H9 (cell line): ENCODE measurements at regions not wholly inside any gene's neighbourhood (a gene's known extent, or its start where the extent isn't known, plus 50 kb on each side); places are given as distances from the start of the nearest gene placed in this dataset.

ENCODE experiments used
- DNase-seq: peaks from one replicate; pipeline ENCODE4 v3.0.0-alpha.2; 2017
- H2AFZ ChIP-seq: one replicate; pipeline ENCODE4 v1.6.1; 2013; ENCODE audit warnings: mild to moderate bottlenecking, low read length, control low read depth, moderate library complexity
- H2AK5ac ChIP-seq: 2 replicates; pipeline ENCODE4 v1.6.1; 2013; ENCODE audit warnings: low read length, control low read depth, mixed read lengths; ENCODE audit not compliant: insufficient read length
- H2BK120ac ChIP-seq: one replicate; pipeline ENCODE4 v1.6.1; 2013; ENCODE audit warnings: low read depth, mild to moderate bottlenecking, low read length, control low read depth, inconsistent platforms; ENCODE audit not compliant: poor library complexity, severe bottlenecking
- H2BK12ac ChIP-seq: 2 replicates; pipeline ENCODE4 v1.6.1; 2013; ENCODE audit warnings: low read length, control low read depth, mixed read lengths, low read depth; ENCODE audit not compliant: insufficient read length
- H2BK15ac ChIP-seq: 2 replicates; pipeline ENCODE4 v1.6.1; 2013; ENCODE audit warnings: low read depth, low read length, control low read depth
- H2BK20ac ChIP-seq: one replicate; pipeline ENCODE4 v1.6.1; 2013; ENCODE audit warnings: low read depth, mild to moderate bottlenecking, low read length, control low read depth, inconsistent platforms; ENCODE audit not compliant: poor library complexity, severe bottlenecking
- H2BK5ac ChIP-seq: 2 replicates; pipeline ENCODE4 v1.6.1; 2013; ENCODE audit warnings: low read length, control low read depth, mixed read lengths; ENCODE audit not compliant: insufficient read length
- H3K14ac ChIP-seq: 2 replicates; pipeline ENCODE4 v1.6.1; 2013; ENCODE audit warnings: low read length, control low read depth; ENCODE audit not compliant: insufficient read depth
- H3K18ac ChIP-seq: 2 replicates; pipeline ENCODE4 v1.6.1; 2013; ENCODE audit warnings: low read depth, mild to moderate bottlenecking, mixed read lengths, low read length, control low read depth; ENCODE audit not compliant: insufficient read length
- H3K23ac ChIP-seq: 2 replicates; pipeline ENCODE4 v1.6.1; 2013; ENCODE audit warnings: low read length, control low read depth, mixed read lengths, low read depth; ENCODE audit not compliant: insufficient read length
- H3K23me2 ChIP-seq: 2 replicates; pipeline ENCODE4 v1.6.1; 2013; ENCODE audit warnings: low read depth, mild to moderate bottlenecking, mixed read lengths, low read length, control low read depth; ENCODE audit not compliant: insufficient read length, poor library complexity, severe bottlenecking
- H3K27ac ChIP-seq: 2 replicates; pipeline ENCODE4 v1.5.1; 2013; ENCODE audit warnings: low read length, control low read depth, mixed read lengths, low read depth; ENCODE audit not compliant: insufficient read length
- H3K27me3 ChIP-seq: 2 replicates; pipeline ENCODE4 v1.6.1; 2013; ENCODE audit warnings: low read length, control low read depth, inconsistent platforms; ENCODE audit not compliant: insufficient read depth
- H3K4ac ChIP-seq: 2 replicates; pipeline ENCODE4 v1.6.1; 2013; ENCODE audit warnings: low read depth, mild to moderate bottlenecking, control low read depth, inconsistent platforms, low read length, moderate library complexity
- H3K4me1 ChIP-seq: 2 replicates; pipeline ENCODE4 v1.6.1; 2013; ENCODE audit warnings: low read length, control low read depth, inconsistent platforms; ENCODE audit not compliant: insufficient read depth
- H3K4me2 ChIP-seq: 2 replicates; pipeline ENCODE4 v1.6.1; 2013; ENCODE audit warnings: low read length, control low read depth, mixed read lengths; ENCODE audit not compliant: insufficient read length, insufficient read depth
- H3K56ac ChIP-seq: 2 replicates; pipeline ENCODE4 v1.6.1; 2013; ENCODE audit warnings: low read depth, mild to moderate bottlenecking, mixed read lengths, low read length, control low read depth; ENCODE audit not compliant: insufficient read length
- H3K79me1 ChIP-seq: 2 replicates; pipeline ENCODE4 v1.6.1; 2013; ENCODE audit warnings: low read depth, mild to moderate bottlenecking, moderate library complexity, low read length, control low read depth, inconsistent platforms; ENCODE audit not compliant: insufficient read depth, poor library complexity, severe bottlenecking
- H3K79me2 ChIP-seq: 2 replicates; pipeline ENCODE4 v1.6.1; 2013; ENCODE audit warnings: low read length, control low read depth, inconsistent platforms; ENCODE audit not compliant: insufficient read depth
- H3K9ac ChIP-seq: 2 replicates; pipeline ENCODE4 v1.6.1; 2013; ENCODE audit warnings: low read length, control low read depth, mixed read lengths; ENCODE audit not compliant: insufficient read length; ENCODE audit errors: extremely low read depth
- H3K9me3 ChIP-seq: one replicate; pipeline ENCODE4 v1.6.1; 2013; ENCODE audit warnings: low read depth, low read length, inconsistent platforms; ENCODE audit not compliant: control insufficient read depth
- H3T11ph ChIP-seq: one replicate; pipeline ENCODE4 v1.6.1; 2013; ENCODE audit warnings: mild to moderate bottlenecking, low read length, control low read depth, inconsistent platforms
- H4K20me1 ChIP-seq: one replicate; pipeline ENCODE4 v1.6.1; 2013; ENCODE audit not compliant: control insufficient read depth, insufficient read length, insufficient read depth
- H4K5ac ChIP-seq: 2 replicates; pipeline ENCODE4 v1.6.1; 2013; ENCODE audit warnings: low read depth, mild to moderate bottlenecking, mixed read lengths, low read length, control low read depth; ENCODE audit not compliant: insufficient read length
- H4K8ac ChIP-seq: replicated peaks from 2 replicates; pipeline ENCODE4 v1.6.1; 2013; ENCODE audit warnings: low read length, control low read depth, mixed read lengths, low read depth; ENCODE audit not compliant: insufficient read length
- H4K91ac ChIP-seq: 2 replicates; pipeline ENCODE4 v1.6.1; 2013; ENCODE audit warnings: low read depth, mild to moderate bottlenecking, moderate library complexity, mixed read lengths, low read length, control low read depth; ENCODE audit not compliant: insufficient read length
- H3K27ac Mint-ChIP-seq, 3 experiments: 2 replicates in 2 of 3; 3 replicates in 1 of 3; pipeline ENCODE4 v1.8.0; 2020 to 2021; ENCODE audit warnings: mixed read lengths in 3 of 3, mild to moderate bottlenecking in 1 of 3, moderate library complexity in 1 of 3
- H3K27me3 Mint-ChIP-seq: 2 replicates; pipeline ENCODE4 v1.8.0; 2021; ENCODE audit warnings: low read depth, mild to moderate bottlenecking, moderate library complexity, mixed read lengths
- H3K36me3 Mint-ChIP-seq, 3 experiments: 2 replicates in 2 of 3; 3 replicates in 1 of 3; pipeline ENCODE4 v1.8.0; 2020 to 2021; ENCODE audit warnings: low read depth in 3 of 3, mixed read lengths in 3 of 3; ENCODE audit not compliant: insufficient read depth in 1 of 3
- H3K4me1 Mint-ChIP-seq, 2 experiments: 2 replicates each; pipeline ENCODE4 v1.8.0; 2020; ENCODE audit warnings: mixed read lengths in 2 of 2
- H3K4me3 Mint-ChIP-seq, 2 experiments: 2 replicates in 1 of 2; 3 replicates in 1 of 2; pipeline ENCODE4 v1.8.0; 2020 to 2021; ENCODE audit warnings: mild to moderate bottlenecking in 2 of 2, mixed read lengths in 2 of 2, moderate library complexity in 1 of 2
- H3K9me3 Mint-ChIP-seq, 2 experiments: 2 replicates in 1 of 2; 3 replicates in 1 of 2; pipeline ENCODE4 v1.8.0; 2020; ENCODE audit warnings: mild to moderate bottlenecking in 2 of 2, mixed read lengths in 2 of 2, moderate library complexity in 1 of 2
- CTCF ChIP-seq: fragments of 200-600 bp; sonication (generic); conservative IDR thresholded peaks from 3 replicates; pipeline ENCODE4 v1.8.0; 2021; ENCODE audit warnings: antibody characterized with exemption, mild to moderate bottlenecking

GRCh38 chr2:167592441-167592840 is 655.0 kb downstream of the STK39 start:
- Mint-ChIP-seq H3K27me3 (no peaks in the 10 kb centered on the region), H3K36me3 (peaks cover 0 to 6% (median 0%) of the 10 kb centered on the region in 3 experiments; a peak in 1 of 7 replicates), H3K9me3 (no peaks in the 10 kb centered on the region; a peak in 1 of 5 replicates), H3K4me1 (peaks cover 7 to 14% of the 10 kb centered on the region in 2 experiments), H3K27ac (no peak overlapping the region), H3K4me3 (no peak overlapping the region)
- Histone ChIP-seq H3K4me2 (no peak overlapping the region), H2BK120ac (no peak overlapping the region), H3K9me3 (no peaks in the 10 kb centered on the region), H4K20me1 (no peaks in the 10 kb centered on the region), H3K23me2 (no peaks in the 10 kb centered on the region), H2AFZ (no peak overlapping the region), H4K8ac (no peak overlapping the region), H3K9ac (no peak overlapping the region), H3K4ac (no peak overlapping the region), H3K23ac (no peak overlapping the region), H2AK5ac (no peak overlapping the region), H3T11ph (no peak overlapping the region), H4K91ac (no peak overlapping the region), H3K79me1 (no peaks in the 10 kb centered on the region), H3K27me3 (no peaks in the 10 kb centered on the region), H2BK5ac (no peak overlapping the region), H3K18ac (no peak overlapping the region), H2BK20ac (no peak overlapping the region), H4K5ac (no peak overlapping the region), H2BK12ac (no peak overlapping the region), H3K14ac (no peak overlapping the region), H2BK15ac (no peak overlapping the region), H3K56ac (no peak overlapping the region), H3K79me2 (no peaks in the 10 kb centered on the region), H3K4me1 (no peaks in the 10 kb centered on the region), H3K27ac (no peak overlapping the region)
- DNase-seq, result no peak
- TF ChIP-seq CTCF, result no peak
